Gastrocnemius medialis (tissue), 4 donors: ENCODE measurements at regions not wholly inside any gene's neighbourhood (a gene's known extent, or its start where the extent isn't known, plus 50 kb on each side); places are given as distances from the start of the nearest gene placed in this dataset.
"Not testable (repeated sequence)": the region's sequence is repeated elsewhere in the genome, so short reads cannot be mapped to it uniquely, and the experiment has no call there.

Experiments used
- ATAC-seq, 2 donors: fragments of 150-250 bp; one replicate each; pipeline ENCODE4 v1.9.1; 2016
- DNase-seq, 2 donors: peaks; one replicate each; pipeline ENCODE4 v3.0.0-alpha.2; 2019
- H3K27ac ChIP-seq, 4 donors: fragments of 200-600 bp; sonication (generic); 1 replicate in 1 of 4; 2 replicates in 3 of 4; pipeline ENCODE4 v1.5.1; 2016 to 2018; ENCODE audit warnings: mild to moderate bottlenecking in 2 of 4, moderate library complexity in 1 of 4
- H3K27me3 ChIP-seq, 3 donors: fragments of 200-600 bp; sonication (generic) in 2 of 3; 1 replicate in 1 of 3; 2 replicates in 2 of 3; pipeline versions ENCODE4 v1.5.1 to v1.6.0; 2016 to 2019; ENCODE audit warnings: mild to moderate bottlenecking in 1 of 3, moderate library complexity in 1 of 3
- H3K36me3 ChIP-seq, 2 donors: fragments of 200-600 bp; sonication (generic) in 1 of 2; one replicate each; pipeline ENCODE4 v1.5.1; 2017 to 2018
- H3K4me1 ChIP-seq, 2 donors: fragments of 200-600 bp; sonication (generic) in 1 of 2; one replicate each; pipeline ENCODE4 v1.5.1; 2016 to 2017; ENCODE audit warnings: mild to moderate bottlenecking in 2 of 2
- H3K4me3 ChIP-seq, 4 donors: fragments of 200-600 bp; sonication (generic) in 3 of 4; 1 replicate in 1 of 4; 2 replicates in 3 of 4; pipeline ENCODE4 v1.5.1; 2016 to 2019; ENCODE audit warnings: mild to moderate bottlenecking in 2 of 4
- H3K9me3 ChIP-seq, 3 donors: fragments of 200-600 bp; sonication (generic) in 2 of 3; 1 replicate in 1 of 3; 2 replicates in 2 of 3; pipeline ENCODE4 v1.5.1; 2016 to 2019
- POLR2A ChIP-seq, 2 donors: fragments of 450-650 bp; IDR thresholded peaks; one replicate each; pipeline ENCODE4 v1.6.1; 2017; ENCODE audit warnings: antibody characterized with exemption in 2 of 2, mild to moderate bottlenecking in 2 of 2, moderate library complexity in 2 of 2
- in situ Hi-C, 4 donors: fragments of 200-750 bp; cut with MboI; loops; one replicate each; pipeline versions ENCODE4 v1.15.0 to v1.8.0; 2017; ENCODE audit warnings: low sequenced_read_pairs in 4 of 4
- intact Hi-C: fragments of 100-400 bp; cut with DNase I; formaldehyde crosslinking; loops from one replicate; pipeline ENCODE4 v1.15.1; 2023; ENCODE audit warnings: low total_unique reads
- TF ChIP-seq, protein P1 (sequence below), 5 experiments: fragments of 450-650 bp in 3 of 5; fragments of 200-600 bp in 2 of 5; sonication (generic) in 2 of 5; IDR thresholded peaks in 4 of 5; conservative IDR thresholded peaks in 1 of 5; 1 replicate in 4 of 5; 2 replicates in 1 of 5; pipeline ENCODE4 v1.5.1; 2016 to 2019; ENCODE audit warnings: antibody characterized with exemption in 5 of 5, mild to moderate bottlenecking in 3 of 5, moderate library complexity in 3 of 5

DNA sequence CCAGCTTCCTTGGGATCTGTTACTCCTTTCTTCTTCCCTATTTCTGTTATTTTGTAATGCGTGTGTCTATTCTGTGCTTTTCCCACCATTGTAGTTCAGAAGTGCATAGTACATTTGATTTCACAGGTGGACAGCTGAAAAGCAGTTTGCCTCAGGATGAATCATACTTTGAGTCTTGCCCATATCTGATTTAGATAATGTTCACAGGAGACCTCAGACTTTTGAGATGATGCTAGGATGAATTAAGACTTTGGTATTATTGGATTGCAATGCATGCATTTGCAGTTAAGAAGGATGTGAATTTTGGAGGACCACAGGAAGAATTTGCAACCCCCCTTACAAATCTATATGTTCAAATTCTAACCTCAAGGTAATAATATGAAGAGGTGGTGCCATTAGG lies 769.6 kb downstream of the CDH11 start:
- no peak overlapping the region for H3K27ac ChIP-seq
- TF ChIP-seq, protein P1, sequence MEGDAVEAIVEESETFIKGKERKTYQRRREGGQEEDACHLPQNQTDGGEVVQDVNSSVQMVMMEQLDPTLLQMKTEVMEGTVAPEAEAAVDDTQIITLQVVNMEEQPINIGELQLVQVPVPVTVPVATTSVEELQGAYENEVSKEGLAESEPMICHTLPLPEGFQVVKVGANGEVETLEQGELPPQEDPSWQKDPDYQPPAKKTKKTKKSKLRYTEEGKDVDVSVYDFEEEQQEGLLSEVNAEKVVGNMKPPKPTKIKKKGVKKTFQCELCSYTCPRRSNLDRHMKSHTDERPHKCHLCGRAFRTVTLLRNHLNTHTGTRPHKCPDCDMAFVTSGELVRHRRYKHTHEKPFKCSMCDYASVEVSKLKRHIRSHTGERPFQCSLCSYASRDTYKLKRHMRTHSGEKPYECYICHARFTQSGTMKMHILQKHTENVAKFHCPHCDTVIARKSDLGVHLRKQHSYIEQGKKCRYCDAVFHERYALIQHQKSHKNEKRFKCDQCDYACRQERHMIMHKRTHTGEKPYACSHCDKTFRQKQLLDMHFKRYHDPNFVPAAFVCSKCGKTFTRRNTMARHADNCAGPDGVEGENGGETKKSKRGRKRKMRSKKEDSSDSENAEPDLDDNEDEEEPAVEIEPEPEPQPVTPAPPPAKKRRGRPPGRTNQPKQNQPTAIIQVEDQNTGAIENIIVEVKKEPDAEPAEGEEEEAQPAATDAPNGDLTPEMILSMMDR (IDR thresholded peaks at IDR 0.05 in 4 of 5, conservative IDR thresholded peaks at IDR 0.05 in 1 of 5), result no peak
- TF ChIP-seq POLR2A (IDR thresholded peaks at IDR 0.05), result no peak
- H3K4me3 ChIP-seq, result no peak overlapping the region
- no peak for DNase-seq
- H3K36me3 ChIP-seq, result no peaks in the 10 kb centered on the region
- in situ Hi-C loops, result no loop called here
- H3K4me1 ChIP-seq, result no peaks in the 10 kb centered on the region
- H3K9me3 ChIP-seq, result no peaks in the 10 kb centered on the region
- no peak for ATAC-seq
- intact Hi-C loops, result no loop called here
- no peaks in the 10 kb centered on the region for H3K27me3 ChIP-seq

DNA sequence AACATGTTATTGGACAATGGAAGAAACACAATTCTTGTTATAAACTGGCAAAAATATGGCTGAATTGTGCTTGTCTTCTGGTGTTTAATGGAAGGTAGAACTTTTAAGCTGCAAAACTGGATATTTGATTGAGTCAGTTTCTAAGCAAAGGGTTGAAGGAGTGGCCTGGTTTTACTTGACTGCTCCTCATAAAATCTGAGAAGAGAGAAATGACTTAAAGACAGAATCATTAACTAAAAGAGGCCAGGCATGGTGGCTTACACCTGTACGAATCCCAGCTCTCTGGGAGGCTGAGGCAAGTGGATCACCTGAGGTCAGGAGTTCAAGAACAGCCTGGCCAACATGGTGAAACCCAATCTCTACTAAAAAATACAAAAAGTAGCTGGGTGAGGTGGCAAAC lies 770.7 kb downstream of the CDH11 start:
- no peaks in the 10 kb centered on the region for H3K36me3 ChIP-seq
- H3K9me3 ChIP-seq, result no peaks in the 10 kb centered on the region
- ATAC-seq (no peak), DNase-seq (no peak)
- in situ Hi-C loops, result no loop called here
- intact Hi-C loops, result no loop called here
- no peak overlapping the region for H3K4me3 ChIP-seq
- H3K27me3 ChIP-seq, result no peaks in the 10 kb centered on the region
- H3K27ac ChIP-seq, result no peak overlapping the region
- TF ChIP-seq, protein P1 (IDR thresholded peaks at IDR 0.05 in 4 of 5, conservative IDR thresholded peaks at IDR 0.05 in 1 of 5), result no peak
- TF ChIP-seq POLR2A (IDR thresholded peaks at IDR 0.05), result no peak
- H3K4me1 ChIP-seq, result no peaks in the 10 kb centered on the region

DNA sequence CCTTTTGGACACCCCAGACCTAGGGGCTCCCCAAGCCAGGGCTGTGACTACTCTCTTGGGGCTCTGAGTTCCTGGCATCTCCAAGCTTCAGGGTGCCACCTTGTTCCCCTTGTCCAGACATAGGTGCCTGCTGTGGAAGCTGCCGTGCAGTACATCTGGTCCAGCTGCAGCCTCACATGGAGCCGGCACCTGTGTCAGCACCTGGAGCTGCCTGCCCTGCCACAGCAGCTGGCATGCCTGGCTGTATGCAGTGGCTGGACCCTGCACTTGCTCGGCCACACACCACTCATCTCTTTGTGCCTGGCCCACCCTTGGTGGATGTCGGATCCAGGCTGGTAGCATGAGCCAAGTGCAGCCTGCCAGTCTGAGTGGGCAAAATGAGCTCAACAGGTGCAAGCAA lies 775.8 kb downstream of the CDH11 start:
- H3K36me3 ChIP-seq, result no peaks in the 10 kb centered on the region
- H3K27me3 ChIP-seq, result no peaks in the 10 kb centered on the region
- H3K9me3 ChIP-seq, result no peaks in the 10 kb centered on the region
- intact Hi-C loops (no loop called here), in situ Hi-C loops (no loop called here)
- H3K4me1 ChIP-seq, result no peaks in the 10 kb centered on the region
- no peak overlapping the region for H3K4me3 ChIP-seq
- TF ChIP-seq POLR2A (IDR thresholded peaks at IDR 0.05), result no peak
- TF ChIP-seq, protein P1 (IDR thresholded peaks at IDR 0.05 in 4 of 5, conservative IDR thresholded peaks at IDR 0.05 in 1 of 5), result no peak
- DNase-seq (no peak), ATAC-seq (no peak)
- H3K27ac ChIP-seq, result no peak overlapping the region

DNA sequence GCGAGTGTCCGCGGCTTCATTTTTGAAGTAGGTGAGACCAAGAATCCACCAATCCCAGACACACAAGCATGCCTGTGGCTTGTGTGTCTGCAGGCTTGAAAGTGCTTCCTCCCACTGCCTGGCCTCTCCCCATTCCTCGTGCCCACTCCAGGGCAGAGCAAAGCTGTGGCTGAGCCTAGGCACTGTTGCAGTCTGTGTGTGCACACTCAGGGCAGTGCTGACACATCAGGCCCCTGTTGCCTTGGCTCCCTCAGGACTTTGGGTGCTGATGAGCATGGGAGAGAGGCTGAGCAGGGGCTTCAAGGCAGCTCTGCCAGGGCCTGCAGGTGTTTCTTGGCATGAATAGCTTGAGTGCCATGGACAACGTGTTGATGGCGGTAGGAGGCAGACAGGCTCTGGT lies 776.7 kb downstream of the CDH11 start:
- no peaks in the 10 kb centered on the region for H3K4me1 ChIP-seq
- H3K27ac ChIP-seq, result no peak overlapping the region
- TF ChIP-seq POLR2A (IDR thresholded peaks at IDR 0.05), result no peak
- TF ChIP-seq, protein P1 (IDR thresholded peaks at IDR 0.05 in 4 of 5, conservative IDR thresholded peaks at IDR 0.05 in 1 of 5), result no peak
- intact Hi-C loops, result no loop called here
- DNase-seq (no peak), ATAC-seq (no peak)
- no peaks in the 10 kb centered on the region for H3K27me3 ChIP-seq
- H3K9me3 ChIP-seq, result no peaks in the 10 kb centered on the region
- no peak overlapping the region for H3K4me3 ChIP-seq
- H3K36me3 ChIP-seq, result no peaks in the 10 kb centered on the region
- in situ Hi-C loops, result no loop called here

DNA sequence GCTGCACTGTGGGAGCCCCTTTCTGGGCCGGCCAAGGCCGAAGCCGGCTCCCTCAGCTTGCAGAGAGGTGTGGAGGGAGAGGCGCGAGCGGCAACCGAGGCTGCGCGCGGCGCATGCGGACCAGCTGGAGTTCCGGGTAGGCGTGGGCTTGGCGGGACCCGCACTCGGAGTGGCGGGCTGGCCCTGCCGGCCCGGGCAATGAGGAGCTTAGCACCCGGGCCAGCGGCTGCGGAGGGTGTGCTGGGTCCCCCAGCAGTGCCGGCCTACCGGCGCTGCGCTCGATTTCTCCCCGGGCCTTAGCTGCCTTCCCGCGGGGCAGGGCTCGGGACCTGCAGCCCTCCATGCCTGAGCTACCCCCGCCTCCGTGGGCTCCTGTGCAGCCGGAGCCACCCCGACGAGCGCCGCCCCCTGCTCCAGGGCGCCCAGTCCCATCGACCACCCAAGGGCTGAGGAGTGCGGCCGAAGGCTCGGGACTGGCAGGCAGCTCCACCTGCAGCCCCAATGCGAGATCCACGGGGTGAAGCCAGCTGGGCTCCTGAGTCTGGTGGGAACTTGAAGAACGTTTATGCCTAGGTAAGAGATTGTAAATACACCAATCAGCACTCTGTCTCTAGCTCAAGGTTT lies 777.9 kb downstream of the CDH11 start:
- DNase-seq, intact Hi-C loops, H3K4me1 ChIP-seq, H3K36me3 ChIP-seq, H3K27me3 ChIP-seq, in situ Hi-C loops, H3K9me3 ChIP-seq, H3K27ac ChIP-seq, ATAC-seq, H3K4me3 ChIP-seq: not testable (repeated sequence)
